Lower leg skin (tissue), 4 donors: ENCODE measurements at regions not wholly inside any gene's neighbourhood (a gene's known extent, or its start where the extent isn't known, plus 50 kb on each side); places are given as distances from the start of the nearest gene placed in this dataset.

ENCODE experiments used
- DNase-seq, 2 donors: peaks; one replicate each; pipeline ENCODE4 v3.0.0-alpha.2; 2019; ENCODE audit warnings: low spot score in 2 of 2
- H3K4me3 ChIP-seq: fragments of 200-600 bp; sonication (generic); 2 replicates; pipeline ENCODE4 v1.5.1; 2017; ENCODE audit warnings: mild to moderate bottlenecking, low read depth; ENCODE audit not compliant: poor library complexity, severe bottlenecking
- POLR2A ChIP-seq, 2 donors: fragments of 450-650 bp; IDR thresholded peaks; one replicate each; pipeline ENCODE4 v1.6.1; 2016 to 2017; ENCODE audit warnings: antibody characterized with exemption in 2 of 2, mild to moderate bottlenecking in 1 of 2, moderate library complexity in 1 of 2
- WGBS, 2 donors: methylation state at CpG; one replicate each; pipeline ENCODE4 v1.1.5; 2018; 5-methylcytosine and 5-hydroxymethylcytosine counted together
- intact Hi-C: fragments of 100-400 bp; cut with DNase I; formaldehyde crosslinking; loops from one replicate; pipeline ENCODE4 v1.15.0; 2023; ENCODE audit warnings: low total_unique reads
- TF ChIP-seq, protein P1 (sequence below), 3 donors: fragments of 450-650 bp; IDR thresholded peaks; one replicate each; pipeline ENCODE4 v1.5.1; 2016; ENCODE audit warnings: antibody characterized with exemption in 3 of 3, mild to moderate bottlenecking in 3 of 3, moderate library complexity in 2 of 3

DNA sequence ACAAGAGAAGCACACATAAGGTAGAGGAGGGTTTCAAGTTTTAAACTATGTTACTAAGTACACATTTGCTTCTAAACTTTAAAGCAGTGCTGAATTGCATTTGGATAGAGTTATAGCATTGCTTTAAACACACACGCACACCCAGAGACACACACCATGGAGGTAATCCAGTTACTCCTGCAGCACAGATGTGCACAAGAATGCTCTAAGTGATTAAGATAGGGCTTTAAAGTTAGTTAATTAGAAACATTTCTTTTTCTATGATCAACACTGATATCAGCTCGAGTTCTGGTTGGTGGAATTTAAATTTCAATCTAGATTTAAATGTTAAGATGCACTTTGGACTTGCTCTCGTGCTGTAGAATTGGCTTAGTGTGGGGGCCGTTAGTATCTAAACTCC is 492.3 kb downstream of the ZEB2 start:
- intact Hi-C loops: no loop called here
- no peak for TF ChIP-seq POLR2A (IDR thresholded peaks at IDR 0.05)
- 80 to 87% methylated on average over 4 of the region's 4 CpGs for WGBS, 2 donors
- DNase-seq: no peak
- H3K4me3 ChIP-seq: no peak overlapping the region

DNA sequence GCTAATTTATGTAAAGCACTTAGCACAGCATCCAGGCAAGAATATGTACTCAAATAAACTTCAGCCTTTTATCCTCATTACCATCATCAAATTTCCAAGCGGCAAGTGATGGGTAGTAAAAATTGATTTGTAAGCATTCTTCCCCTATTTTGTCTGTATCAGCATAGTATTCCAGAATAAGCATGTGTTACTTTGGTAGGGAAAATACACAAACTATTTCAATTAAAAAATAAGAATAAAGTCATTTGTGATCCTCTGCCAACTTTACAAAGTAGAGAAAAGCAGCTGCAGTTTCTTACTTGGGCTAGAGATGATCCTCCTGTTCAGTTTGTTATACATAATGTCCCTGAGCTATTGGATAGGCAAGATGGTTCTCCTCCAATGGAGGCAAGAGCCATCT is 493.2 kb downstream of the ZEB2 start:
- intact Hi-C loops: no loop called here
- no peak overlapping the region for H3K4me3 ChIP-seq
- no peak for TF ChIP-seq POLR2A (IDR thresholded peaks at IDR 0.05)
- TF ChIP-seq, protein P1, sequence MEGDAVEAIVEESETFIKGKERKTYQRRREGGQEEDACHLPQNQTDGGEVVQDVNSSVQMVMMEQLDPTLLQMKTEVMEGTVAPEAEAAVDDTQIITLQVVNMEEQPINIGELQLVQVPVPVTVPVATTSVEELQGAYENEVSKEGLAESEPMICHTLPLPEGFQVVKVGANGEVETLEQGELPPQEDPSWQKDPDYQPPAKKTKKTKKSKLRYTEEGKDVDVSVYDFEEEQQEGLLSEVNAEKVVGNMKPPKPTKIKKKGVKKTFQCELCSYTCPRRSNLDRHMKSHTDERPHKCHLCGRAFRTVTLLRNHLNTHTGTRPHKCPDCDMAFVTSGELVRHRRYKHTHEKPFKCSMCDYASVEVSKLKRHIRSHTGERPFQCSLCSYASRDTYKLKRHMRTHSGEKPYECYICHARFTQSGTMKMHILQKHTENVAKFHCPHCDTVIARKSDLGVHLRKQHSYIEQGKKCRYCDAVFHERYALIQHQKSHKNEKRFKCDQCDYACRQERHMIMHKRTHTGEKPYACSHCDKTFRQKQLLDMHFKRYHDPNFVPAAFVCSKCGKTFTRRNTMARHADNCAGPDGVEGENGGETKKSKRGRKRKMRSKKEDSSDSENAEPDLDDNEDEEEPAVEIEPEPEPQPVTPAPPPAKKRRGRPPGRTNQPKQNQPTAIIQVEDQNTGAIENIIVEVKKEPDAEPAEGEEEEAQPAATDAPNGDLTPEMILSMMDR (IDR thresholded peaks at IDR 0.05): no peak
- whole genome bisulfite sequencing, 2 donors: 78 to 93% methylated on average over 1 of the region's 1 CpG
- DNase-seq: no peak

DNA sequence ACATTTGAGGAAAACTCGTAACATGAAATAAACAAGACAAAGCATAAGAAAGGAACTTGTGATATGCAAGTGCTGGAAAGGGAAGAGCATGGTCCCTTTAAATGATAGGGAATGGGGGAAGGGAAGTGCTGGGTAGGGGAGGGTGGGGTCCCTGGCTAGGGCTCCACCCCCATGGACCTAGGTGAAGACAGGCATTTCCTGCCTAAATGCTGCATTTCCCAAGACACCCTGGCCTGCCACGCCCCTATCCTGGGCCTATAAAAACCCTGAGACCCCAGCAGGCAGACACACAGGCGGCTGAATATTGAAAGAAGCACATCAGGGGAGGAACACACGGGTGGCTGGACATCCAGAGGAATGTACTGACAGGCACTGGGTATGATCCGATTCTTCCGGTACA is 499.9 kb downstream of the ZEB2 start:
- TF ChIP-seq POLR2A (IDR thresholded peaks at IDR 0.05): no peak
- TF ChIP-seq, protein P1 (IDR thresholded peaks at IDR 0.05): no peak
- intact Hi-C loops: no loop called here
- H3K4me3 ChIP-seq: no peak overlapping the region
- 97% methylated on average over 6 of the region's 6 CpGs for WGBS, 2 donors
- no peak for DNase-seq

DNA sequence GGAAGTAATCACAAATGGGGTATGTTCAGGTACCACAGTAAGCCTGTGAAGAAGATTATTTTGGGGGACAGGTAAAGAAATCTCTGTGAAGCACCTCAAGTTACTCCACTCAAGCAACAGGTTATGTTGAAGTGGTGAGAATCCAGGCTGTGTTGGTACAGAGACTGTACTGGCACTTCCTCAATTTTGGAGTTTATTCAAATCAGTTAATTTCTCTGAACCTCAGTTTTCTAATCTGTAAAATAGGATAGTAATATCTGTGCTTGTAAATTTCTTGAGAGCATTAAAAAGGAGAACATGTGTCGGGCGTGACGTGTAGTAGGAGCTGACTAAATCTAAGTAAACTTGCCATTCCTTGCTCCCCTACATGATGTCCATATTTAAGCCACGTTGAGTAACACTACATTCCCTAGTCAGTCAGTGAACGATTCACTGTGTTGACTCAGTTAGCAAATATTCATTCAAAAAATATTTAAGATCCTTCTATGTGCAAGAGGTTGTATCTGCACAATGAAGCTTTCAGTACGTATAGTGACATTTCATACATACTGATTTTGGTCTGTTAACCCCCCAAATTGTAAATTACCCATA is 504.2 kb downstream of the ZEB2 start:
- 91 to 96% methylated on average over 6 of the region's 6 CpGs for whole genome bisulfite sequencing, 2 donors
- intact Hi-C loops: no loop called here
- no peak overlapping the region for H3K4me3 ChIP-seq
- DNase-seq: no peak
- TF ChIP-seq, protein P1 (IDR thresholded peaks at IDR 0.05): no peak
- no peak for TF ChIP-seq POLR2A (IDR thresholded peaks at IDR 0.05)

DNA sequence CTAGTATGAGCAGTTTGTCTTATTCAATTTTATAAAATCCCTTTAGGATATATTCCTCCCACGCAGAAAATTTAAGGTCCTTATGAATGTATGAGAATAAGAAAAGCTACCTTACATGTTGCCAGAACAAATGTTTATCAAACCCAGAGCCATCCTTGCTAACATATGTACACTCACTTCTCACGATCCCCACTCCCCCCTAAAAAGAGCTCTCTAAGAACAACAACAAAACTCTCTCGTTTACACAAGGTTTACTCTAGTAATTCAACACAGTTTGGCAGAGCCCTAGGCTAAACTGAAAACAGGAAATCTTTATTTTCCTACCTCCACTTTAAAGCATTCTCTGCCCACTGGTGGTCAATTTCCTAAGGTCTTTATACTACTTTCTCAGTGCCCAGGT is 504.9 kb downstream of the ZEB2 start:
- intact Hi-C loops: no loop called here

DNA sequence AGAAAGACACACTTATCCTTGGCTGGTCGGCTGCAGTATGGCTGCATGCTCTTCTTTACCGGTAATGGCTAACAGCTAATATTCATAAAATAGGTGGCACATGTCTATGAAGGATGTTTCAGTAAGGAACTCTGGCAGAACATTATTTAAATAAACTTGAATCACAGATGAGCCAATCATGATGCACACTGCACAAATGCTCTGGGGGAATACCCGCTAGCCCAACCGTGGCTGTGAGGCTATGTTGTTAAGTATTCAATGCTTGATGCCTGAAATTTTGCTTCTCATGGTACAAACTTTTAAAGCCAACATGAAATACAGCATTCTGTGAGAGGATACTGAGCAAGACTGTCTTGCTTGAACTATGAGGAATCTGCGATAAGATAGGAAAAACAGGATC is 505.8 kb downstream of the ZEB2 start:
- TF ChIP-seq, protein P1 (IDR thresholded peaks at IDR 0.05): no peak
- TF ChIP-seq POLR2A (IDR thresholded peaks at IDR 0.05): no peak
- H3K4me3 ChIP-seq: no peak overlapping the region
- intact Hi-C loops: no loop called here
- 78 to 82% methylated on average over 5 of the region's 5 CpGs for WGBS, 2 donors
- no peak for DNase-seq

More for the DNA sequence above, 504.9 kb downstream of the ZEB2 start:
- DNase-seq: no peak
- H3K4me3 ChIP-seq: no peak overlapping the region
- no peak for TF ChIP-seq POLR2A (IDR thresholded peaks at IDR 0.05)
- TF ChIP-seq, protein P1 (IDR thresholded peaks at IDR 0.05): no peak
- WGBS, 2 donors: 48 to 49% methylated on average over 3 of the region's 3 CpGs
